ENCODE measurements at regions not wholly inside any gene's neighbourhood (a gene's known extent, or its start where the extent isn't known, plus 50 kb on each side); places are given as distances from the start of the nearest gene placed in this dataset.
"Not testable (repeated sequence)": the region's sequence is repeated elsewhere in the genome, so short reads cannot be mapped to it uniquely, and the experiment has no call there.

DNA sequence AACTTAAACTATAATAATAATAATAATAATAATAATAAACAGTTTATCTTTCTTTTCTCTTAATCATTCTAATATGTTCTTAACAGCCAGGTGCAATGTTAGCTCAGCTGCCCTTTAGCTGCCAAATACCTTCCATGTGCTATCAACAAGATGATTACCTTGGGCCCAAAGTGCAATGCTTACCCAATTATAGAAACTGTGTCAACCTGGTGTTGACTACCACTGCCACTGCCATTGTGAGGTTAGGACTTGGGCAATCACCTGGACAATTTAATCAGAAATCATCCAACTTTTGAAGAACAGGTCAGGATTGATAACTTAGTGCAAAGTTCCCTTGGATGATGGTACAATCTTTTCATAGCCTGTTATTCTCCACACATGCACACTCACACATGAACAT, 371.8 kb upstream of the SALL1 start:
- DNase-seq (ENCODE audit: low read depth in 2 of 2), result no peak
- TF ChIP-seq, protein P1, sequence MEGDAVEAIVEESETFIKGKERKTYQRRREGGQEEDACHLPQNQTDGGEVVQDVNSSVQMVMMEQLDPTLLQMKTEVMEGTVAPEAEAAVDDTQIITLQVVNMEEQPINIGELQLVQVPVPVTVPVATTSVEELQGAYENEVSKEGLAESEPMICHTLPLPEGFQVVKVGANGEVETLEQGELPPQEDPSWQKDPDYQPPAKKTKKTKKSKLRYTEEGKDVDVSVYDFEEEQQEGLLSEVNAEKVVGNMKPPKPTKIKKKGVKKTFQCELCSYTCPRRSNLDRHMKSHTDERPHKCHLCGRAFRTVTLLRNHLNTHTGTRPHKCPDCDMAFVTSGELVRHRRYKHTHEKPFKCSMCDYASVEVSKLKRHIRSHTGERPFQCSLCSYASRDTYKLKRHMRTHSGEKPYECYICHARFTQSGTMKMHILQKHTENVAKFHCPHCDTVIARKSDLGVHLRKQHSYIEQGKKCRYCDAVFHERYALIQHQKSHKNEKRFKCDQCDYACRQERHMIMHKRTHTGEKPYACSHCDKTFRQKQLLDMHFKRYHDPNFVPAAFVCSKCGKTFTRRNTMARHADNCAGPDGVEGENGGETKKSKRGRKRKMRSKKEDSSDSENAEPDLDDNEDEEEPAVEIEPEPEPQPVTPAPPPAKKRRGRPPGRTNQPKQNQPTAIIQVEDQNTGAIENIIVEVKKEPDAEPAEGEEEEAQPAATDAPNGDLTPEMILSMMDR (IDR thresholded peaks at IDR 0.05; ENCODE audit: low read depth, low read length), result no peak
- H3K4me3 ChIP-seq (replicated peaks in 1 of 2; ENCODE audit: low read depth in 2 of 2, low read length in 2 of 2), result no peak overlapping the region

DNA sequence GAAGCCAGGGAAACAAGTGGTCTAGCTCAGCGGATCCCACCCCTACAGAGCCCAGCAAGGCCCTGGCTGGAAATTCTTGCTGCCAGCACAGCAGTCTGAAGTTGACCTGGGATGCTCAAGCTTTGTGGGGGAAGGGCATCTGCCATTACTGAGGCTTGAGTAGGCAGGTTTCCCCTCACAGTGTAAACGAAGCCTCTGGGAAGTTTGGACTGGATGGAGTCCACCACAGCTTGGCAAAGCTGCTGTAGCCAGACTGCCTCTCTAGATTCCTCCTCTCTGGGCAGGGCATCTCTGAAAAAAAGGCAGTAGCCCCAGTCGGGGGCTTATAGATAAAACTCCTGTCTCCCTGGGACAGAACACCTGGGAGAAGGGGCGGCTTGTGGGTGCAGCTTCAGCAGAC, 365.9 kb upstream of the SALL1 start:
- not testable (repeated sequence) for H3K4me3 ChIP-seq (replicated peaks in 1 of 2; ENCODE audit: low read depth in 2 of 2, low read length in 2 of 2); DNase-seq (ENCODE audit: low read depth in 2 of 2)

DNA sequence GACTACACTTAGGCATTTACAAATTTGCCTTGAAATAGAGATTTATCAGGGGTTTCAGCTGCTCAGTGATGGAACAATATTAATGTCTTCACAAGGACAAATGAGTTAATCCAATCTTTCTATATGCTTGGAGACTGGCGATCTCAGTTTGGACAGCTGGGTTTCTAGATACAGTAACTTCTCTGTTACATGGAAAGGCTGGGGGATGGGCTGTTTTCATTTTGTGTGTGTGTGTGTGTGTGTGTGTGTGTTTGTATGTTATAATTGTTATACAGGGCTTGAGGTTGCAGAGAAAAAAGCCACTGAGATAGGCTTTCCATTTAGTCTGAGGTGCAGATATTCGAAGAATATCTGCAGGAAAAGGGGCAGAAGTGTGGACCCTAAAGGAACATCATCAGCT, 359.3 kb upstream of the SALL1 start:
- TF ChIP-seq, protein P1 (IDR thresholded peaks at IDR 0.05; ENCODE audit: low read depth, low read length), result no peak
- no peak overlapping the region for H3K4me3 ChIP-seq (replicated peaks in 1 of 2; ENCODE audit: low read depth in 2 of 2, low read length in 2 of 2)
- no peak for DNase-seq (ENCODE audit: low read depth in 2 of 2)

DNA sequence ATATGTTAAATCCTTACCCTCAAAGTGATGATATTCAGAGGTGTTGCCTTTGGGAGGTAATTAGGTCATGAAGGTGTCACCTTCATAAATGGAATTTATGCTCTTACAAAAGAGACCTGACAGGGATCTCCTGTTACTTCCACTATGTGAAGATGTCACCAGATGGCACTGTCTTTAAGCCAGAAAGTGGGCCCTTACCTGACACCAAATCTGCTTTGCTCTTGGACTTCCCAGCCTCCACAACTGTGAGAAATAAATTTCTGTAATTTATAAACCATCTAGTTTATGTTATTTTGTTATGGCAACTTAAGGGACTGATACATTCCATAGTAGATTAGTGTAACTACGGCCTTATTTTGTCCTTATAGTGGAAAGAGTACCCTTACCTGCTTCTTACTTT, 358.3 kb upstream of the SALL1 start:
- TF ChIP-seq, protein P1 (IDR thresholded peaks at IDR 0.05; ENCODE audit: low read depth, low read length), result no peak
- no peak for DNase-seq (ENCODE audit: low read depth in 2 of 2)
- no peak overlapping the region for H3K4me3 ChIP-seq (replicated peaks in 1 of 2; ENCODE audit: low read depth in 2 of 2, low read length in 2 of 2)

DNA sequence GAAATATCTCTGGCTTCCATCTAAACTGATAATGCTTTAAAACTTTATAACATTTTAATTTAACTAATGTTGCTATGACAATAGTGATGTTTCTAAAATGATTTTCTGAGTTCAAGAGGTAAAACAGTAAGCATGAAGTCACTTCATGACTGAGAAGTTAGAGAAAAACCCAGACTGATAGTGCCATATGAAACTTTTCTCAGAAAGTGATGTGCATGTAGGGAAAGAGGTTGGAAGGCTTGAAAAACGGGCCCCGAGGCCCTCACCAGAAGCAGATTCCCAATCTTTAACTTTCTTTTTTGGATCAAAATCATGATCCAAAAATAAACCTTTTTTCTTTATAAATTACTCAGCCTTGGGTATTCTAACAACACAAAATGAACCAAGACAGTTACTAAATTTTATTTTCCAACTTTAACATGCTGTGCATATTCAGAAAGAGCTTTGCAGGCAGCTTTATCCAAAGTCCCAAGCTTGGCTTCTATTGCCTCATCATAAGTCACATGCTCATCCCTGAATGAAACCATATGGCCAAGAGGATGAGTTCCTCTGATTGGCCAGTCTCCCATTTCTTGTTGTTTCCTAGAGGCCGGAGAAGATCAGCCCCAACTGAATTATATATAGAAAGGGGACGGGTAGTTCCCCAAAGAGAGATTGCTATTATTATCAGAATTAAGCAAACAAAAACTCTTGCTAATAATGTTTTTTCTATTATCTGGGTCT, 357.6 kb upstream of the SALL1 start:
- no peak overlapping the region for H3K4me3 ChIP-seq (replicated peaks in 1 of 2; ENCODE audit: low read depth in 2 of 2, low read length in 2 of 2)
- peak; percentile 53 to 69 for DNase-seq (ENCODE audit: low read depth in 2 of 2)
- TF ChIP-seq, protein P1 (IDR thresholded peaks at IDR 0.05; ENCODE audit: low read depth, low read length), result no peak

DNA sequence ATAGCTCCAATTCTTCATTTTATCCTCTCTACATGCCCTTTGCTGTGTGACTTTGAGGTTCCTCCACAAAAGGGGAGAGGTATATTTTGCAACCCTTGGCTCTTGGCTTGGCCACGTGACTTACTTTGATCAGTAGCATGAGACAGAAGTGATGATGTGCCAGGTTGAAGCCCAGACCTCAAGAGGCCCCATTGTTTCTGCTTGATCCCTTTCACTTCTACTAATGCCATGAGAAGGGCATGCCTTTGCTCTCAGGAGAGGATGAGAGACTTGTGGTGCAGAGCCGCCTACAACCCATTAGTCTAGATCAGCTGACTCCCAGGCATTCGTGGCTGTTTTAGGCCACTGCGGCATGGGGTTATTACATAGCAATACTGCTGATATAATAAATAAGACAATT, 356.2 kb upstream of the SALL1 start:
- DNase-seq (ENCODE audit: low read depth in 2 of 2), result no peak
- TF ChIP-seq, protein P1 (IDR thresholded peaks at IDR 0.05; ENCODE audit: low read depth, low read length), result no peak
- H3K4me3 ChIP-seq (replicated peaks in 1 of 2; ENCODE audit: low read depth in 2 of 2, low read length in 2 of 2), result no peak overlapping the region

DNA sequence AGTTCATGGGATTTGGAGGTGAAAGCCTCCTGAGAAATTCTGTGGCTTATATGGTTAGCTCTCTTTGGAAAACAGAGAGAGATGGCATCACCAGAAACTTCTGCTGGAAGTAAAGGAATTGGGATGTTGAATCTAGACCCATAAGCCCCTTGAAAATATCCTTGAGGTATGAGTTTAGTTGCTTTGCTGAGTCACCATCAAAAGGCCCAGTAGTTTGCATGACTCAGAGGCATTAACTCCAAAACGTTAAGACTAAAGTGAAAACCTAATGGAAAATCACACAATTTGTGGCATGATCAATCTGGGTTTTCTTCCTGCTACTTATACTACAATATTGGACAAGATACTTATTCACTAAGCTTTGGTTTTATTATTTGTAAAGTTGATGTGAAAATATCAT, 349.2 kb upstream of the SALL1 start:
- TF ChIP-seq, protein P1 (IDR thresholded peaks at IDR 0.05; ENCODE audit: low read depth, low read length), result no peak
- H3K4me3 ChIP-seq (replicated peaks in 1 of 2; ENCODE audit: low read depth in 2 of 2, low read length in 2 of 2), result no peak overlapping the region
- peak; percentile 6 to 28 for DNase-seq (ENCODE audit: low read depth in 2 of 2)

Data from cardiac fibroblast (primary cell).